ENCODE measurements at regions not wholly inside any gene's neighbourhood (a gene's known extent, or its start where the extent isn't known, plus 50 kb on each side); places are given as distances from the start of the nearest gene placed in this dataset.

GRCh38 chr12:20174528-20175175 is 193.7 kb upstream of the PDE3A start:
- DNase-seq (ENCODE audit: low read depth in 4 of 4, low spot score in 1 of 4), result no peak

DNA sequence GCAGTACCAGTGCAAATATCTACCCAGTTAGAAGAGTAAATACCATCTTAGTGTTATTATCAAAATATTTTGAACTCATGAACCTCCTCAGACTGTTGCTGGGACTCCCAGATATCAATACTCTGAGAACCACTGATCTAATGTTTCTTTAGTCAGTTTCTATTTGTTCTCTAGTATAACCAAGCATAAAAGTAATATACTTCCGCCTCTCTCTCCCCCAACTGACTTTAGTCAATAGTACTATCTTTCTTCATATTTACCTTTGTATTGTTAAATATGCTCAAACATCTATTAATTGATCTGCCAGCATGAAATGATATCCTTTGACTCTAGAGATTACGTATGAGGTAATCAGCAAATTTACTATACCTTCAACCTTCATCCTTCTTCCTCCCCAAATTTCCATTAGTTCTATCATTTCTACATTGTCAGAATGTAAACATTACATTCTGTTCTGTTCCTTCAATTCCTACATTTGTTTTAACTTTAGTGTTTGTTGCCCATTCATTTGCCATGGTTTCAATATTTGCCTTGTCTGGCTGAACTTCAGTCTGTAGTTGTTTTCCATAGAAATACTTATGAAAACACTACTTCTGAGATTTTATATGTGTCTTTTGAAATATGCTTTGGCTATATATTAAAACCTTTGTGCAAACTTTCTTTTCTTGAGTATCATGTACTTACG is 192.5 kb upstream of the PDE3A start:
- DNase-seq (ENCODE audit: low read depth in 4 of 4, low spot score in 1 of 4), result no peak

DNA sequence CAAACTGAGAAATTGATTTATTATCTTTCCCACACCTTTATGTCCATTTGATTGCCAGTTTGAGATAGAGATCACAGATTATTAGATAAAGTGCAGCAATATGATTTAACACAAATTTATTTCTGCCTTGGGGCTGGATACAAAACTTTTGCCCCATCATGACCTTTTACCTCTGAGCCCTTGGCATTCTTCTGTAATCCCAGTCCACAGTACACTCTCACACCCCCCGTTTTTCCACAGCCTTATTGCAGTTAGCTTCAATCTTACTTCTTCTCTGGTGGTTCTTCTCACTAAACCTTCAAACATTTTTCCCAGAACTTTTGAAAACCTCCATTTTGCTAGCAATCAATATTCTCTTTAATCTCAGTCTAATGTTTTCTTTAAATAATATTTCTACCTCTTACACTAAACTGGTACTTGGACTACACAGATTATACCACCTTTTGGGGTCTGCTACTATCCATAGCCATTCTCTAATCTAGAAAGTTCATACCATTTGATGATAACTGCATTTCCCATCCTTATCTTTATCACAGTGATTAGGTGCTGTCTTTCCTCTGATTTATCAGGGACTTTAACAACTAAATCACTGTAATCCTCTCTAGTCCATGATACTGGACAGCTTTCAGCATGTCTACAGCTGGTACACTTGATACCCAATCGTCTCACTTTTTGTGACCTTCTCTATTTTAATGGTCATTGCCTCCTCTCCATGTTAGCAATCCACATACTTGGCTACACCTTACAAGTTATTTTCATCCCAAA is 186.7 kb upstream of the PDE3A start:
- DNase-seq (ENCODE audit: low read depth in 4 of 4, low spot score in 1 of 4), result no peak

GRCh38 chr12:20183563-20183962 is 184.8 kb upstream of the PDE3A start:
- DNase-seq (ENCODE audit: low read depth in 4 of 4, low spot score in 1 of 4), result no peak

- DNase-seq (ENCODE audit: low read depth in 4 of 4, low spot score in 1 of 4), result no peak
Measured at GRCh38 chr12:20184514-20184913, 183.8 kb upstream of the PDE3A start.

- no peak for DNase-seq (ENCODE audit: low read depth in 4 of 4, low spot score in 1 of 4)
Measured at GRCh38 chr12:20187456-20187855, 180.9 kb upstream of the PDE3A start.

- DNase-seq (ENCODE audit: low read depth in 4 of 4, low spot score in 1 of 4), result no peak
Measured at GRCh38 chr12:20188930-20189653, 179.2 kb upstream of the PDE3A start.

DNA sequence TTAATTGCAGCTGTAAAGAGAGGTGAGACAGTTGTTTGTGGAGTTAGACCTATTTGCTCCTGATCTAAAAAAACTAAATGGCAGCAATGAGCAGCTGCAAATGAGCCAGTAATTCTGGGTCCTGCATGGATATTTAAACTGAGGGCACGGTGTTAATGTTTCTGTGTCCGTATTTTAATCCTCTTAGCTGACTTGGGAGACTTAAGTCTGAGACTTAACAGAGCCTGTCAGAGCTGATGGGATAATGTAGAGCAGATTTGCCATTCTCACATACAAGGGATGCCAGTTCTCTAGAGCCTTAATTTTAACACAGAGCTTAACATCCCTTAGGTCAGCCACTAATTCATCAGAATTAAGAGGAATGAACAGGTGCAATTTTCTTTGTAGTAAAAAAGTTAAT is 178.6 kb upstream of the PDE3A start:
- DNase-seq (ENCODE audit: low read depth in 4 of 4, low spot score in 1 of 4), result no peak

DNA sequence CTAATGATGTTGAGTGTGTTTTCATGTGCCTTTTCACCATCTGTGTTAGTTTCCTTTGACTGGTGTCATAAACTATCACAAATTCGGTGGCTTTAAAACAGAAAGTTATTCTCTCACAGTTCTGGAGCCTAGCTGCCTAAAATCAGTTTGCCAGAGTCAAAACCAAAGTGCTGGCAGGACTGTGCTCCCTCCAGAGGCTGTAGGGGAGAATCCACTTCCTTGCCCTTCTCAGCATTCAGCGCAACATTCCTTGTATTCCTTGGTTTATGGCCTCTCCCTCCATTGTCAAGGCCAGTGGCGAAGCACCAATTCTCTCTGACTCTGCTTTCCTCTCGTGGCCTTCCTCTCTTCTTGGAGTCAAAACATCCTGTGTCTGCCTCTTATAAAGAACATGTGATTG is 174.2 kb upstream of the PDE3A start:
- DNase-seq (ENCODE audit: low read depth in 4 of 4, low spot score in 1 of 4), result no peak

- no peak for DNase-seq (ENCODE audit: low read depth in 4 of 4, low spot score in 1 of 4)
Measured at GRCh38 chr12:20196767-20197166, 171.6 kb upstream of the PDE3A start.

DNA sequence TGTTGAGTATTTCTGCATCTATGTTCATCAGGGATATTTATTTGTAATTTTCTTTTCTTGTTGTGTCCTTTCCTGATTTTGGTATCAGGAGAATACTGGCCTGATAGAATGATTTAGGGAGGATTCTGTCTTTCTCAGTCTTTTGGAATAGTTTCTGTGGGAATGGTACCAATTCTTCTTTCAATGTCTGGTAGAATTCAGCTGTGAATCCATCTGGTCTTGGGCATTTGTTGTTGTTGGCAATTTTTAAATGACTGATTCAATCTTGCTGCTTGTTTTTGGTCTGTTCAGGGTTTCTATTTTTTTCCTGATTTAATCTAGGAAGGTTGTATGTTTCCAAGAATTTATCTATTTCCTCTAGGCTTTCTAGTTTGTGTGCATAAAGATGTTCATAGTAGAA is 170.9 kb upstream of the PDE3A start:
- no peak for DNase-seq (ENCODE audit: low read depth in 4 of 4, low spot score in 1 of 4)

DNA sequence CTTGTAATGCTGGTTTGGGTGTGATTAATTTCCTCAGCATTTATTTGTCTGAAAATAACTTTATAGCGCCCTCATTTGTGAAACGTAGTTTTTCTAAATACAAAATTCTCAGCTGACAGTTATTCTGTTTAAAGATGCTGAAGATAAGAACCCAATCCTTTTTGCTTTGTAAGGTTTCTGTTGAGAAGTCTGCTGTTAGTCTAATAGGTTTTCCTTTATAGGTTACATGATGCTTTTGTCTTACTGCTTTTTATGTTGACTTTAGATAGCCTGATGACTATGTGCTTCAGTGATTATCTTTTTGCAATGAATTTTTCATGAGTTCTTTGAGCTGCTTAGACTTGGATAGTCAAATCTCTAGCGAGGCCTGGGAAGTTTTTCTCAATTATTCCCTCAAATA is 168.6 kb upstream of the PDE3A start:
- DNase-seq (ENCODE audit: low read depth in 4 of 4, low spot score in 1 of 4), result no peak

- DNase-seq (ENCODE audit: low read depth in 4 of 4, low spot score in 1 of 4), result no peak
Measured at GRCh38 chr12:20201733-20202132, 166.6 kb upstream of the PDE3A start.

DNA sequence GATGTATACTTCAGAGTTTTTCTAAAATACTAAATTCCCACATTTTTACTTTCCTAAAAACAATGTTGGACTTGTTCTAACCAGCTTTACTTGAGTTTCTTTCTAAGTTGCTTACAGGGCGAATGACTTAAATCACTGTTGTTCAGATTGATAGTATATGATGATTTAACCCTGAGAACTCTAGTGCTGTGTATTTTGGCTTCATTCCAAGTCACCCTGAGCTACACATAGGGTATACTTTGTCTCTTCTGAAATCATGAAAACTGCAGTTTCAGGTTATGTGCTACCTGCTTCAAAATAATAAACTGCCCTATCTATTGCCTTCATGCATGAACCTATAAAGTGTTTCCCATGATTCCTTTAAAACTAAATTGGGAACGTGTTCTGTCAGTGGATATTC is 162.5 kb upstream of the PDE3A start:
- no peak for DNase-seq (ENCODE audit: low read depth in 4 of 4, low spot score in 1 of 4)

DNA sequence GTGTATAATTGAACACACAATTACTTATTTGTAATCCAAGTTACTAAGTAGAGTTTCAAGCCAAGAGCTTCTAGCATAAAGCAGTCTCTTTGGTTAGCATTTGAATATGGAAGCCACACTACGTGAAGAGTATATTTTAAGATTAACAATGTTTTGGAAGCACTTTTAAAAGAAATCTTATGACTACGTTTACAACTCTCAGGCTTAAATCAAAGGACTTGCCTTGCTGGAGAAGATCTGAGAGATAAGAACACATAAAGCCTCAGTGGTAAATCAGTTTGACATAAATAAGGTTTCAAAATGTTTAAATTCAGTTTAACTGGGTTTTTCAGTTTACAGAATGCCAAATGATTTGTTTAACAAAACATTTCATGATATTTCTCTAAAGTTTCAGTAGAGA is 161.9 kb upstream of the PDE3A start:
- DNase-seq (ENCODE audit: low read depth in 4 of 4, low spot score in 1 of 4), result no peak

DNA sequence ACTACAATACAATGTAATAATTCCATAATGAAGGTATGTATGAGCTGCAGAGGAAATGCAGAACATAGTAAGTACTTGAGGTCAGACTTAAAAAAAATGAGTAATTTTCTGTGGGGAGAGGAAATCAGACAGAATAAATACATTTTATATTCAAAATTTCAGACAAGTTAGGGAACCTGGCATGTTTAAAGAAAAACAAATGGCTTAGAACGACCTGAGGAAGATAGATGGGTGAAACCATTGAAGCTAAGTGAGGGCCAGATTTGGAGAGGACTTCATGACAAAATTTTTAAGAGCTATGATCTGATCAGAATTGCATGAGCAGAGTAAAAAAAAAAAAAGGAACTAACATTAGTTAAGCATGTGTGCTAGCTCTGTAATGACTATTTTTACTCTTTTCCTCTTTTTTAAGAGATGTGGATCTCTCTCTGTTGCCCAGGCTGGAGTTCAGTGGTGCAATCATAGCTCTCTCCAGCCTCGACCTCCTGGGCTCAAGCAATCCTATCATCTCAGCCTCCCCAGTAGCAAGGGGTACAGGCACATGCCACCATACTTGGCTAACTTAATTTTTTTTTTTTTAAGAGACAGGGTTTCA is 157.6 kb upstream of the PDE3A start:
- DNase-seq (ENCODE audit: low read depth in 4 of 4, low spot score in 1 of 4), result no peak

DNA sequence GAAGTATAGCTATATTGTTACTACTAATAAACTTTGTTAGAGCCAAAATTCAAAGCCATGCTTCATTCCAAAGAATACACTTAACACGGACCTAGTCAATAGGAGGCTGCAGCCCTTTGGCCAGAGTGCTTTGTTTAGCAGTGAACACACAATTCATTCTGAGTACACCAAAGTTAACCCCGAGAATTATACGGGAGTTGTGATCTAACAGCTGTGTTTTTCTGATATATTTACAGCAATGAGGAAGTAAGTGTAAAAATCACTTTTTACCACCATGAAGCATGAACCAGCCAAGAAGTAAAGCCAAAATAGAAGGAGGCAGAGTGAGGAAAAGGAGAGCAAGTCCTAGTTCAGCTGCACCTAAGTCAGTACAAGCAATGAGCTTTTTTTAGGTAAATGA is 156.8 kb upstream of the PDE3A start:
- DNase-seq (ENCODE audit: low read depth in 4 of 4, low spot score in 1 of 4), result no peak

- no peak for DNase-seq (ENCODE audit: low read depth in 4 of 4, low spot score in 1 of 4)
Measured at GRCh38 chr12:20211981-20212421, 156.3 kb upstream of the PDE3A start.

DNA sequence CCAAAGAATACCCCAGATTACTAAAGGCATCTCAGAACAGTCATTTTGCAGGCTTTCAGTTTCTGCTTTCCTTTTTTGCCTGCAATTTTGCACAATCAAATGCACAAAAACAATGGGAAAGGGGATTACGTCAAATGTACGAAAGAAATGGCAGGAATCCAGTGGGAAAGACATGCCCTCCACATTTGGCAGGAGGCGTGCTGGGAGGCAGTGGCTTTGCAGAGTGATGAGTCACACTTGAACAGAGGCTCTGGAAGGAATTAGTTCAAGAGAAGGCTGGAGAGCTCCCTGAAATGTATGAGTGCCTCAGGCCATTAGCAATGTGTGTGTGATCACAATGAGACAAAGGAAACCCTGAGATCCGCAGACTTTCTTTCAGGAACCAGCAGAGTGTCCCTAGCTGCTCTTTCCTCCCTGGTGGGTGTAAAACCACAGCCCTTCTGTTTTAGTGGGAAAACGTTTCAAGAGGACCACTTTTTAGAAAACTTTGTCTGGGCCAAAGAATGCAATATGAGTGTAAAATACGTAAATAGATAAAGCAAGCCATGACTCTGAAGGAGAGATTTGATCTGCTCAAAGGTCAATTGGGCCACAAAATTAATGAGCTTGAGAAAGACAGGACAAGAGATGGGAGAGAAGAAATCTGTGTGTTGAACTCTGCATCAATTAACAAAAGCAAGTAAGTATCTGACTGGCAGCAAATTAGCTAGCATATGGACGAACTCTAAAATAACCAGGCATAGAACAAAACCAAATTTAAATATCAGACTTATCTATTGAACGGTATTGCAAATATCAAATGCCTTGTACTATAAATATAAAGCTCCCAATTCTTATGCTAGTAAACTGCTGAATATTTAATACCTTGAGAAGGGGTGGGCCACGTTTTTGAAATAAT is 155.4 kb upstream of the PDE3A start:
- DNase-seq (ENCODE audit: low read depth in 4 of 4, low spot score in 1 of 4), result no peak

Measured in stimulated activated CD4-positive, alpha-beta T cell treated with anti-CD3 and anti-CD28 coated beads, Interleukin-1b, Interleukin-23, amount 100 ng/mL, for 24 hours (primary cell).